Forelimb muscle (tissue), 1 donor: ENCODE measurements at regions not wholly inside any gene's neighbourhood (a gene's known extent, or its start where the extent isn't known, plus 50 kb on each side); places are given as distances from the start of the nearest gene placed in this dataset.
"Not testable (repeated sequence)": the region's sequence is repeated elsewhere in the genome, so short reads cannot be mapped to it uniquely, and the experiment has no call there.

Experiments used
- DNase-seq: peaks from one replicate; pipeline ENCODE4 v3.0.0-alpha.2; 2013; ENCODE audit warnings: low read depth

DNA sequence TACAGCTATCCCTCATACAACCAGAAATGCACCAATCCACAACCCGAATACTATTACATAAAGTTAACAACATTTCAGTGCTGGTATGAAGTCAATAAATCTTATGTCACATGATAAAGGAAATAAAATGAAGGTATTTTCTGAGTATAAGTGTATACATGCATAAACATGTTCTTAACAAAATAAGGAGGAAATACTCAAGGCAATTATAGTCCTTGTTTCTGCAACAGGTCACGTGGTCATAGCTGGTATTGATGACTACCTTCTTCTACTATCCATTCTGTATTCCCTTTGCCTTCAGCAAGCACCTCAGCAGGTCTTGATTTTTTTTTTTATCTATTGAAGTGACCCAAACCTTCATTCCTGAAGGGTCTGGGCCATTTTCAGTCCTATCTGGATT, 675.6 kb downstream of the RPL10L start:
- no peak for DNase-seq

DNA sequence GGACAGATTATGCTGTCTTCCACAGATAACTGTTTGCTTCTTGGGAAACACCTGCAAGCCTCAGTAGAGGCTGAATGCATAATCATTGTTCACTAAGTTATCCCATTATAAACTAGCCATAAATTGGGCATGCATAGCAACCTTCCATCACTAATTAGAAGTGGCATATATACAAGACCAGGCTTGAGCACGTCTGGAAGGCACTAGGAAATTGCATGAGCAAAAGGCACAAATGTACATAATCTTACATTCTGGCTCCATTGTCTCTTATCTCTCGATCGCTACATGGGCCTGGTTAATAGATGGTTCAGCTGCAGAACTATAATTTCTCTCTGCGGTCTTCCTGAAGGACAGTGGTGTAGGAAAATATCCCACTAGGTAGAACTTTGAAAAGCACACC, 679.2 kb downstream of the RPL10L start:
- DNase-seq: no peak

DNA sequence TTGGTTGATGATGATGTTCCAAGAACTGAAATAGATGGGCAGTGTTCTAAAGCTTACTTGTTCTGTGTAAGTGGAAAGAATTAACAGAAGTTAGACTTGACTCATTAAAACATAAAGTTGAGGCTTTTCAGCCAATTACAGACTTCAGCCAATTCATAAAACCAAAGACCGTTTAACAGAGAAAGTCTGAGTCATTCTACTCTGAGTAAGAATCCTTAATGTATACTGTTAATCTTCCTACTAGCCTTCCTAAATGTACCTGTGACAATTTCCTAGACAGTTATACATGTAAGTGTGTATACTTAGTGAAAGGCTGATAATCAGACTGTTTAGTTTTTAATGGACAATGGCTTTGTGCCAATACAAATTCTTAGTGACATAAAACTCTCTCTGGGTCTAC, 681.0 kb downstream of the RPL10L start:
- DNase-seq: no peak

DNA sequence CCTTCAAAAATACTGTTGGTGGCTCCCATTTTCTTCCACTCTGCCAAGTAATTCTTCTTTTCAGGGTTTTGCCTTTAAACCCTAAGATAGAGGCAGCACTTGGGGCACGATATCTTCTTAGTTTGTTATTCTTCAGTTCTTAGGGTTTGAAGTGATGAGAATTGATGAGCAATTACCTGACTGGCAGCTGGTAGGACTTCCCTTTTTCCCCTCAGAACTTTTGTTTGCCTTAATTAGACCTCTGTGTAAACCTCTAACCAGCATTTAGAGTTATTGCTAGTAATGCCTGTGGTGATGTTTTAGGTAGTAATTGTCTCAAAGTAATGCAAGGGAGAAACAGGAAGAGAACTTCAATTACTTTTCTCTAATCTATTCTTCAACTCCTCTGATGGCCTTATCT, 683.5 kb downstream of the RPL10L start:
- no peak for DNase-seq

DNA sequence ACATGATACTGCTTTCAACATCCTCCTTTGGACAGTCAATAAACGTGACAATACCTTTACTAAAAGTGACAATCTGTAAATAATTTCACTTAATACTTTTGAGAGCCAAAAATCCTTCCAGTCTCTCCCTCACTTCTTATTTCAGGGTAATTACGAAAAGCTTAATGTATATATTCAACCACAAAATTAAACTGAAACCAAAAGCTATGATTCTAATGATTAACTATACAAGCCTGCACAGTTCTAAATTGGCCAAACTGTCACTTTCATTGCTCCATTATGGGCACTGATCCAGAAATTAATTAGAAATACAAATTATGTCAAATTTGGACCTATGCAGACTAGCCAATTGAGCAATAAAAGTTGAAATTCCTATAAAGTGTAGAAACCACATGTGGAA, 696.5 kb upstream of the MIS18BP1 start:
- no peak for DNase-seq

DNA sequence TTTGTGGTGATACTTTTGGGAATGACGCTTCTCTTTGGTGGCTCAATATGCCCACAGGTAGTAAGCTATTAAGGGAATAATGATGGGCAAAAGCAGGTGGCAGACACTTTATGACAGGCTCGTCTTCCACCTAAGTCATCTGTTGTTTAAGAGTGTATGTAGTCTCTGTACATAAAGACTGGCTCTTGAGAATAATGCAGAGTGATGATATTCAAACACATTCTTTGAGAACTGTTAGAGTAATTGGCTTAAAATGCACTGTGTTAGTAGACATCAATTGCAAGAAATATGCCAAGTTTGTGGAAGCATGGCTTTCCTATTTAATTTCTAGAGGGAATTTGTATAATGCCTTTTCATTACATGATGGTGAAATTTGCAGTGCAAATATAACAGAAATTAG, 694.8 kb upstream of the MIS18BP1 start:
- no peak for DNase-seq

DNA sequence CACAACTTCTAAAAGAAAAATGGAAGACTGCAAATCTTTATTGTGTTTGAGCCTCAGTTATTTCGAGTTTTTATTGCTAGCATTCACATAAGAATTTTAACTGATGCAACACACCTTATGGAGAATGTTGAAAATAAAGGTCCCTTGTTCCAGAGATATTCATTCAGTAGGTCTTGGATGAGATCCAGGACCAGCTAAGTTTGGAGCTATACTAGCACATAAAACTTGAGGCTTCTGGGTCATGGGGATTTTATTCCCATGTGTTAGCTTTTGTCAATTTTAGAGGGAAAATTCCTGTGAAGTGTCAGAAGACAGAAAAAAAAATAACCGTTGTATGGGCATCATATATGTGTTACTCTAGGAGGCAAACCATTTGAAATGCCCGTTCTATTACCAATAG, 693.2 kb upstream of the MIS18BP1 start:
- DNase-seq: no peak

DNA sequence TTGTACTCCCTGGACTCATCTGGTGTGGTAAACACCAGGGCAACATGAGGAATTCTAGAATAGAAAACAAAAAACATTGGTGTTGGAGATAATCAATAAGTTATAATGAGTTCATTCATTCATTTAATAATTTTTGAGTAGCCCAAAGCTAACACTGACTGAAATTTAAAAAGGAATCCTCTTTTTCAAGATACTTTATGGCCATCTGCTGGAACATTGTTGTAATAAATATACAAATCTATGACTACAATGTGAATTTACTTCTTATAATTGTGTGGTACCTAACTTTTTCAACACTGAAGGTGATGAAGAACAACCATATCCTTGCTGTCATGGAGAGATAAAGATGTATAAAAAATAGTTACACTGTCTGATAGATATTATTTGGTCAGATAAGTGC, 687.3 kb upstream of the MIS18BP1 start:
- DNase-seq: no peak

DNA sequence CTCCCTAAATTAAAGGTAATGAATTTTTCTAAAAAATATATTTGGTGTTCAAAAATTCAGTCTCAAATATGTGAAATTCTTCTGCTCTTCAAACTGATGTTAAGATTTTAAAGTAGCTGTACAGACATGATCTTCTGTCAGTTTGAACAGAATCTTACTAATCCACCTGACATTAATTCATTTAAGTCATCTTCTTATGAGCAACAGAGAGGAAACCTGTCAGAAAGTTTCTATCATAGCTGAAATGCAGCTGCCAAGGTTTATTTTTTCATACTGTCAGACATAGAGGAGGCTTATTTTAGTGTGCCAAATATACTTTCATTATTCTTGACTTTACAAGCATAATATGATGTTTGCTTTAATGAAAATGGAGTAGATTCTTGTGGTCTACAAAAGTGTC, 686.6 kb upstream of the MIS18BP1 start:
- DNase-seq: no peak

DNA sequence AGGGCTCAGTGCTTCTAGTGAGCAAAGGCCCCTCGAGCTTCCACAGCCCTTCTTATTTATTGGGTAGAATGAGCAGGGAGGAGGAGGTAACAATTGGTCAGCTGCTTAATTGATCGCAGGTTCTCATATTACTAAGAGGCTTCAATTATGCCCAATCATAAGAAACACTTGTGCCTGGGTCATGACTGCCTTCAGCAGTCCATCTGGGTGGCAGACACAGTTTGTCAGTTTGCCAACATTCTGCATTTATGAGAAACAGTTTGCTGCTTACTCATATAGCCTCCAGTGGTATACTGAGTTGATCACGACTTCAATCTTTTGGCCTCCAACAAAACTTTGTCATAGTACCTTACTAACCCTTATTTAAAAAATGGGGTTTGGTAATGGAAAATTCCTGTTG, 667.0 kb upstream of the MIS18BP1 start:
- not testable (repeated sequence) for DNase-seq

DNA sequence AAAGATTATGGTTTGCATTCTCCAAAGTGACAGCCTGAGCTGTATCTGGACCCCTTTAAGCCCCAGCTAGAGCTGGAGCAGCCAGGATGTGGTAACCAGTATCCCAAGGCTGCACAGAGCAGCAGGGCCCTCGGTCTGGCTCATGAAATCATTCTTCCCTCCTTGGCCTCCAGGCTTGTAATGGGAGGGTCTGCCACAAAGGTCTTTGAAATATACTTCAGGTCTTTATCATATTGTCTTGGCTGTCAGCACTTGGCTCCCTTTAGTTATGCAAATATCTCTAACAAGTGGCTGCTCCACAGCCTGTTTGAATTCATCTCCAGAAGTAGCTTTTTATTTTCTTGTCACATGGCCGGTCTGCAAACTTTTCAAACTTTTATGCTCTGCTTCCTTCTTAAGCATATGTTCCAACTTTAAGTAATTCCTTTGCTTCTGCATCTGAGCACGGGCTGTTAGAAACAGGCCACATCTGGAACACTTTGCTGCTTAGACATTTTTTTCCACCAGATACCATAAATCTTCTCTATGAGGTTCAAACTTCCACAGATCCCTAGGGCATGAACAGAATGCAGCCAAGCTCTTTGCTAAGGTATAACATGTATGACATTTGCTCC, 663.4 kb upstream of the MIS18BP1 start:
- peak; percentile 1 for DNase-seq

DNA sequence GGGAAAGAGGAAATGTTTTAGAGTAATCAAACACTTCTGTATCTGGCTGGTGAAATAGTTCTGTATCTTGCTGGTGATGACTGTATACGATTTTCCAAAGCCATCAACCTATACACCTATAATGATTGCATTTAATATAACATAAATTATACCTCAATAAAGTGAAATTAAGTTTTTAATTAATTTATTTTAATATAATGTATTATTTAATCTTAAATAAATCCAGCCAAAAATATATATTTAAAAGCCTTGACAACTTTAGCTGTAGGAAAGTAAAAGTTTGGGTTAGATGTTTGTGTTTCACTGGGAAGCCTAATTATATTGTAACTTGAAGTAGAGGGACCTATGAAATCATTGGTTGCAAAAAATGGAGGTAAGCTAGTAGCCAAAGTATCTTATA, 654.8 kb upstream of the MIS18BP1 start:
- DNase-seq: no peak

DNA sequence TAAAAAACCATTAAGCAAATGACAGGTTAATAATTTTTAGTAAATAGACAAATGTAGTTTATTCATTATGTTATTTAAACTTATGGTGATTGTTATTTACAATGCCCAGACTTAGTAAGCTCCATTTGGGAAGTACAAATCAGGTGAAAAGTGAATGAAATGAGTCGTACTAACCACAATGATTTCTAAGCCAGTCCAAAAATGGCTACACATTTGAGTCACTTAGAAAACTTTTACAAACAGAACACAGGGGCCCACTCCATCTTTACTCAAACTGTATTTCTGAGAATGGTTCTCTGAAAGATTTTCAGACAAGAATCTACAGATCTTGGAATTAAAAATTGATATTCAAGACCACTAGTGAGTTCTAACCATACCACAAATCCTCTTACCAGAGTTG, 653.3 kb upstream of the MIS18BP1 start:
- DNase-seq: no peak

DNA sequence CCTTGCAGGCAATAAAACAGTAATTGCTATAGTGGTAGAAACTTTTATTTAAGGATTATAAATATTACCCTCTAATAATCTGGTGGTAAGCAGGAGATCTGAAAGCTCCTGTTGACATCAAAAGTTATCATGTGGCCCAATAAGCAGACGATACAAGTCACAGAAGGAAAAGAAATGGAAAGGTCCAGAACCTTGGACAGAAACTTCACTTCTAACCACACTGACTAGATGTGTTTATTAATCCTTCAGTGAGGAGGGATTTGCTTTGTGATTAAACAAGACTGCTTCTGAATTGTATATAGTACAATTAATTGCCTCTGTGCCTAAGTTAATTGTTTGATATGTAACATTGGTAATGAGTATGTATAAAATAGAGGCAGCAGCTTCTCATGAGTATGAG, 652.7 kb upstream of the MIS18BP1 start:
- no peak for DNase-seq

DNA sequence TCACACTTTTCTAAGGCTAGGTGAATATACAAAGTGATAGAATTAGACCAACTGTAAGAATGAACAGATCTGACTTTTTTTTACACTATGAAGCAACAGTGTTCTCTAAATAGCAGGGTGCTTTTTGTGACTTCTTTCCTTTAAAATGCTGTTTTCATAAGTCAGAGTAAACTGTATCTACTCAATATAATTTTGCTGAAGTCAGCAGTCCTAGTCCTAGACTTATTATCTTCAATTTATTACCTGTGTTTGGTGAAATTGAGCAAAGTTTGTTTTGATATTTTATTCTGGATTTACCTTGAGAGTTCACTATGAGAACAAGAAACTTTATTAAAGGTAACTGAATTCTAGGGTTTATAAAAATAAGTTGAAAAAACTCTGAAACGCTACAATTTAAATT, 651.3 kb upstream of the MIS18BP1 start:
- DNase-seq: no peak

DNA sequence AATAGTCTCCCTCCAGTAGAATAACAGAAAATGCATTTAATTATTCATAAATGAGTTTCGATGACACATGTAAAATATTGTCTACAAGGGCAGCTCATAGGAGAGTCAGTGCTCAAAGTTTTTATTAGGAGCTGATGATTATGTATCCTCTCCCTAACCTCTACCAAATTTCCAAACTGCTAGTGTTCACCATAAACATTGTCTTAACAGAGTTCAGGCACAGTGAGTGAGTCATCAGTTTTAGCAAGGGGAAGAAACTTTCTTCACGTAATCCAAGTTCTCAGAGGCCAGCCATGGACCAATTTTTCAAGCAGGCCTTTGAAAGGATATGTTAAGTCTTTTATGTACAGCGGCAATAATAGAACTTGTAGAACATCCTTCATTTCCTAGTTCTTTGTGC, 649.2 kb upstream of the MIS18BP1 start:
- no peak for DNase-seq

DNA sequence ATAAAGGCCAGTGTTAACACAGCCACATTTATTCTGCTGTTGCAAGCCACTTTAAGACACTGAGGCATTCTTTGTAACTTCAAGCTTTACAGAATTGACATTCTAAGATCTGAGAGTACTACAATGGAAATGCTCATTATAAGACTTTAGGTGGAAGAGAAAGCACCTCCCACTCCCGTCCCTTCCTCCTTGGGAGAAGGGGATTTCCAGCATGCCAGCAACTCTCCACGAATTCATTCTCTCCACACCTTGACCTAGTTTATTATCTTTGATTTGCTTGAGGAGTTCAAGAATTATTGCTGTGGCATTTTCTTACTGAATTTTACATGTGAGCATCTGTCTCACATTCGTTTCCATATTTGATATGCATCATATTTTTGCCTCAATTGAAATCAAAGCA, 644.4 kb upstream of the MIS18BP1 start:
- DNase-seq: no peak

DNA sequence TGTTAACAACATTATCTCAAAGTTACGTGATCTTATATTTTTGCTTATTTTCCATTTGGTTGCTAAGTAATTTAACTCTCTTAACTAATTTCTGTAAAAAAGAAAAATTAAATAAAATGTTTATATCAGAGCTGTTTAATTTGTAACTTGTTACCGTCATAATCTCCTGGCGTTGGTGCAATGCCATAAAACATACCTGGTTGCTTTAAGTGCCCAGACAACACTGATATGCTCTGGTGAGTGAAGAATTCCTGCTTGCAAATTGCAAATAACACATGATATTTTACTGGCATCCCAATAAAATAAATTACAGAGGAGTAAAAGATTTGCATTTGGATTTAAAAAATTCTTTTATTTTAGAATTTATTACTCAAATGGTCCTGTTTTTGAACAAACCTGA, 640.1 kb upstream of the MIS18BP1 start:
- no peak for DNase-seq

DNA sequence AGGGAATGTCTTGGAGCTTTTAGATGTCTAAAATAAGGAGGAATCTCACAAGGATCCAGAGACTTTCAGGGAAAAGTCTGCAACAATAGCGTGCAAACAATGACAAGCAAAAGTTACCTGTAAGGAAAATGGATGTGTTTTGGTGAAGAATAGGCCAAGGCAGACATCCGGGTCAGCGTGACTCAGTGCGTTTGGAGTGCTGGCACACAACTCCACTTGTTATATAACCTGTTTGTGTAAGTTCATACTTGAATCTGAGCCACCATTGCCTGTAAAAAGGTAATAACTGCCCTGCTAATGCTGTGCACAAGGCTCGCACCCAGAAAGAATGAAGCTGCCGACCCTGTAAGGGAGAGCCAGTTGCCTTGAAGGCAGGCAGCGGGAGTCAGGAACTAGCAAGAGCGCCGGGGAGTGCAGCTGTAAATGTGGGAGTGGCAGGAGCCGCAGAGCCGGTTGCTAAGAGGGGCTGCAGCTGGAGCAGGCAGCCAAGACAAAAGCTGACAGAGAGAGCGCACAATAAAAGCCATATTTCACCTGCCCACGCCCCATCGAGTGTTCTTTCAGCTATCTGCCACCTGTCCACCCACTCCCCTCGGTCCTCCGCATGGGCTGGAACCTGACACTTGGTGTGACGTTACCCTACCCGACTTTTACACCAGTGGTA, 638.5 kb upstream of the MIS18BP1 start:
- DNase-seq: no peak

DNA sequence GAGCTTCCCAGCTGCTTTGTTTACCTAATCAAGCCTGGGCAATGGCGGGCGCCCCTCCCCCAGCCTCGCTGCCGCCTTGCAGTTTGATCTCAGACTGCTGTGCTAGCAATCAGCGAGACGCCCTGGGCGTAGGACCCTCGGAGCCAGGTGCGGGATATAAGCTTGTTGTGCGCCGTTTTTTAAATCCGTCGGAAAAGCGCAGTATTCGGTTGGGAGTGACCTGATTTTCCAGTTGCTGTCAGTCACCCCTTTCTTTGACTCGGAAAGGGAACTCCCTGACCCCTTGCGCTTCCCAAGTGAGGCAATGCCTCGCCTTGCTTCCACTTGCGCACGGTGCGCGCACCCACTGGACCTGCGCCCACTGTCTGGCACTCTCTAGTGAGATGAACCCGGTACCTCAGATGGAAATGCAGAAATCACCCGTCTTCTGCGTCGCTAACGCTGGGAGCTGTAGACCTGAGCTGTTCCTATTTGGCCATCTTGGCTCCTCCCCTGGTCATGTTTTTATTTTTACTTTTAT, 635.8 kb upstream of the MIS18BP1 start:
- DNase-seq: not testable (repeated sequence)

DNA sequence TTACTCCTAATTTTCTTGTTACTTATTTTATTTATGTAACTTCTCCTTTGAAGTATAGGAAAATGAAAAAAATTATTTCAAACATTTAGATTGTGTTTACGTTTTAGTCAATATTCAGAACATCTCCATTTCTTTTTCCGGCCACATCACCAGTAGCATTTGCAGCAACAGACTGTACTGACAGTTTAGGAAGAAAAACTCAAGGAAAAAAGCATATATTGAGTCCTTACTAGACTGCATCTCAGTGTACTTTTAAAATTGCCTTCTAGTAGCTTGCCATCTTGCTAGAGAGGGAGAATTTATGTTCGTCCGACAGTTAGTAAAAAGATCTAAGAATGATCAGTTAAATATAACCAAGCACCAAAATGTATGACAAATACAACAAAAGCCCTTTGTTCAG, 625.0 kb upstream of the MIS18BP1 start:
- no peak for DNase-seq

DNA sequence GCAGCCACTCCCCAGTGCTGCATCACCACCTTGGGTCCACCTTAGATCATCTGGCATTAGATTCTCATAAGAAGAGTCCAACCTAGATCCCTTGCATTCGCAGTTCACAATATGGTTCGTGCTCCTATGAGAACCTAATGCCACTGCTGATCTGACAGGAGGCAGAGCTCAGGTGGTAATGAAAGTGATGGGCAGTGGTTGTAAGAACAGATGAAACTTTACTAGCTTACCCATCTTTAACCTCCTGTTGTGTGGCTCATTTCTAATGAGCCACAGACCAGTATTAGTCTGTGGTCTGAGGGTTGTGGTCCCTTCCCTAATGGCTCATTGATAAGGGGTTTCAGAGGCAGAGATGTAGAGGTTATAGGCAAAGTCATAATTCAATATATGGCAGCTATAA, 615.9 kb upstream of the MIS18BP1 start:
- DNase-seq: no peak

DNA sequence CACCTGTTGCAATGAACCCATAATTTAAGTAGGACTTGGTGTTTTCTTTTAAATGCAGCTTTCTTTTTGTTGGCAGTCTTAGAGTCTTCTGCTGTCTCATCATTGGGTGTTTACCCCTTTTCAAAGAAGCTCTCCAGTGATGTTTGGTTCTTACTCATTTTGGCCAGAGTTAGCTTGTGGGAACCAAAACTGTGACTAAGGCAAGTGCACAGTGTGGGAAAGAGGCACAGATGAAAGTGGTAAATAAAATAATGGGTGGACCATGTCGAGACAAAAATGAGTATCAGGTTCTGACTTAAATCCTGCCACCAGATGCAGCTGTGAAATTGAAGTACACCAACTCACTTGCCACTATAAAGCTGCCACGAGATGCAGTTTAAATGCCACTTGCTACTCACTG, 615.4 kb upstream of the MIS18BP1 start:
- DNase-seq: no peak
